DMS 273 (cell line): ENCODE measurements at regions not wholly inside any gene's neighbourhood (a gene's known extent, or its start where the extent isn't known, plus 50 kb on each side); places are given as distances from the start of the nearest gene placed in this dataset.
"Not testable (repeated sequence)": the region's sequence is repeated elsewhere in the genome, so short reads cannot be mapped to it uniquely, and the experiment has no call there.

Source experiments
- DNase-seq: peaks from one replicate; lab custom pipeline; 2025; ENCODE audit not compliant: unreplicated experiment; lab: John Stamatoyannopoulos, UW

- DNase-seq = no peak
Observed at GRCh38 chr2:122670897-122671296, 915.4 kb downstream of the TSN start.

- DNase-seq = no peak
Observed at GRCh38 chr2:122680662-122681061, 925.2 kb downstream of the TSN start.

- no peak for DNase-seq
Observed at GRCh38 chr2:122681626-122682025, 926.2 kb downstream of the TSN start.

DNA sequence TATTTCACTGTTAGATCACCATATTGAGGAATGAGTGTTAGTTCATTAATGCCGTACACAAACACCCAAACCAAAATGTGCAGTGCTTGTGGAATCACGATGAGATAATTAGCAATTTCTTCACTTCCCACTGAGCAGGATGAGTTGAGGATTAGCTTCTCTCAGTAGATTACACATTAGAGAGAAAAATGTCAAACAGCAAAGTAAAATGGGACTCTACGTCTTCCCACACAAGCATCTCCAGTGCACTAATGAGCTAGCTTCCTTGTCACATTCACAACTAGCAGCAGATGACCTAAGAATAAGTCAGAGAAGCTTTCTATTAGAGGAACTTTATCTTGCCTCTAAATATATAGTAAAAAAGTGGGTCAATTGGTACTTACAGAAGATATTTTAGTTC, 926.9 kb downstream of the TSN start:
- DNase-seq = no peak

GRCh38 chr2:122683018-122683417, 927.6 kb downstream of the TSN start:
- DNase-seq = no peak

GRCh38 chr2:122692400-122693083, 937.1 kb downstream of the TSN start:
- no peak for DNase-seq

GRCh38 chr2:122697415-122697814, 942.0 kb downstream of the TSN start:
- DNase-seq = no peak

- no peak for DNase-seq
Observed at GRCh38 chr2:122703676-122704075, 948.2 kb downstream of the TSN start.

GRCh38 chr2:122704109-122704563, 948.7 kb downstream of the TSN start:
- DNase-seq = no peak

- no peak for DNase-seq
Observed at GRCh38 chr2:122705746-122706145, 950.3 kb downstream of the TSN start.

DNA sequence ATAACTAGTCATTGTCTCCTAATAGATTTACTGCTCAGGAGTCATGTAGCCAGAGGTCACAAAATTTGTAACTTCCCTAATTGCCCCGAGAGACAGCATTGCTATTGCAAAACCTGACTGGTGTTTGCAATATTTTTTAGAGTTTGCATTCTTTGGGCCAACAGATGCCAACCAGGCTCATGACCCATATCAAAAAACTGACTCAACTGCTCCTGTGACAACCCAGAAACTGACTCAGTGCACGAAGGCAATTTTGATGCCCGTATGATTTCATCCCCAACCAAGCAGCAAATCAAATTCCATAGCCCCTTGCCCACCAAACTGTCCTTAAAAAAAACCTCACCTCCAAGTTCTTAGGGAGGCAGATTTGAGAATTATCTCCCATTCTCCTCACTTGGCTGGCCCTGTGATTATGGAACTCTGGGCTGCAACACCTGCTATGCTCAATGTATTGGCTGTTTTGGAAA, 951.3 kb downstream of the TSN start:
- no peak for DNase-seq

GRCh38 chr2:122707224-122707824, 951.9 kb downstream of the TSN start:
- DNase-seq = no peak

DNA sequence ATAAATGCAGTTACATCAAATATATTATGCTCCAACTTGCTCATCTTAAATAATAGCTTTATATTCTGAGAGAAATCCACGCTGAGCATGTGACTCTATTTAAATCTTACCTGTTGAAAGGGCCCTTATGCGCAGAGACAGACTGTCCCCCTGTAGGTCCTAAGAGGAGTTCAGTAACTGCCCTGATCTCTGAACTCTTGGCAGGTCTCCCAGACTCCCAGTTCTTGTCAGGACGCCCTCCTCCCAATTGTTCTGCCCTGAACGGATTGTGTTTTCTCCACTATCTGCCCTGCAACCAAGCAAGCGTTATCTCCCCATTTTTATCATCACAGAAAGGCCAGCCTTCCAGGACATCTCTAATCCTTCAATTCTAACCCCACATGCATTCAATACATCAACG, 954.6 kb downstream of the TSN start:
- no peak for DNase-seq

DNA sequence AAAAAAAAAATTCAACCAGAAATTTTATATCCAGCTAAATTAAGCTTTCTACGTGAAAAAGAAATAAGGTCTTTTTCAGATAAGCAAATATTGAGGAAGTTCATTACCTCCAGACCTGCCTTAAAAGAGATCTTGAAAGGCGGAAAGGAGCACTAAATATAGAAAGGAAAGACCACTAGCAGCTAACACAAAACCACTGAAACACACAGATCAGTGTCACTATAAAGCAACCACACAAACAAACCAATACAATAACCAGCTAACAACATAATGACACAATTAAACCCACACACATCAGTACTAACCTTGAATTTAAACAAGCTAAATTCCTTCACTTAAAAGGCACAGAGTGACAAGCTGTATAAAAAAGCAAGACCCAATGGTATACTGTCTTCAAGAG, 958.3 kb downstream of the TSN start:
- no peak for DNase-seq

- not testable (repeated sequence) for DNase-seq
Observed at GRCh38 chr2:122720822-122721221, 965.4 kb downstream of the TSN start.

DNA sequence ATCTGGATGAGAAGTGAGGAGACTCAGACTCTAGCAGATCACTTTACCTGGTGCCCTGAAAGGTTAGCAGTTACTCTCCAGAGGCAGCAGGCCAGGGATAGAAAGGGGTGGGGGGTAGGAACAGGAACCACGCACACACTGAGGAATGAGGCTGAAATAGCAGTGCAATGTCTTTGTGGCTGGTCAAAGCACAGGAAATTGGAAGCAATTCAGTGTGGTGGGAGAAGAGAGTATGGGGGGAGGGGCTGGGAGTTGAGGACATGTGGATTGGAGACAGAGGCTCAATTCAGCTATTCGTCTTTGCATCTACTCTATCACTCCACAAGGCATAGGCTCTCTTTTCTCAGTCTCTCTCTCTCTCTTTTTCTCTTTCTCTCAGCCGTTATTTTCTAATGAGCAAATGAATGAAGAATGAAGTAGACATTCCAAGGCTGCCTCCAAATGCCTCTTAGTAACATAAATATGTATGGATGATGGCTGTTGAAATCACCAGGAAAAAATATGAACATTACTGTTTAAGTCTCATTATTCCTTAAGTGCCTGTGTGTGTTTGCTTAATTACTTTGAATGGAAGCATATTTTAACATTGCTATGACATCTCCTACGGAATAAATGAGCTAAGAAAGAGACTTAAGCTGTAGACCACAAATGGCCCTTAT, 979.4 kb downstream of the TSN start:
- no peak for DNase-seq

DNA sequence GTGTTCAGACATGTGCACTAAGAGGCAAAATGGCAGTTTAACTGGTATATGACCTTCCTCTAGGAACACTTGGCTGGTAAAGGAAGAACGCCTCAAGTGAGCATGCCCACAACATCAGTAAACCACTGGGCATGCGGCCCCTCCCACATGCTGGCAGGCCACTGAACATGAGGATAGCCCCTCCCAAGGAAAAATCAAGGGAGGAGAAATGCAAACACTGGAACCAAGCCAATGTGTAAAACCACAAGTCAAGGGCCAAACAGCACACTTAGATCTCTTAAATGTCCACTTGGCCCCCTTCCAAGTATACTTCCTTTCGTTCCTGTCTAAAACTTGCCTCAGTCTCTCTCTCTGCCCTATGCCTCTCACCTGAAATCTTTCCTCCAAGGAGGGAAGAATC, 980.8 kb downstream of the TSN start:
- DNase-seq = no peak

DNA sequence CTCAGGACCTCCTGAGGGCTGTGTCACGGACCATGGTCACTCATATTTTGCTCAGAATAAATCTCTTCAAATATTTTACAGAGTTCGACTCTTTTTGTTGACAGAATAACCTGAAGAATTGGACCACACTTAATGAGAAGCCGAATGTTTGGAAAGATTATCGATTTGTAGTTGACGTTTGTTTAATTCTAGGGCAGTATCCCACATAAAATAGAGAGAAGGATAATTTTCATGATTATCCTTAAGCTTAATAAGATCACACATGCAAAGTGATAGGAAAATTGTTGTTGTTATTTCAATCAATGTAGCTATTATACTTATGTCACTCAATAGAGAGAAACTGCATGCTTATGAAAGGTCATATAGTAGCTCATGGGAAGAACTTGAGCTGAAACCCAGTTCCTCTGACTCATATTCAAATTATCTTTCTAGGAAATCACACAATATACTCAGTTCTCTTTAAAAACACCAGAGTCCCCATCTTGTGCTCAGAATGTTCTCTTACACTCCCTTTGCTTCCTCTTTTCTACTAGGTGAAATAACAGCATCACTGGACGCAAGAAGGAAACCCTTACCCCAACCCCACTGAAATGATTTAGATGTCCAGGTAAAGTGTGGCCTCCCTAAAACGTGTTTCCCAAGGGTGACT, 982.1 kb downstream of the TSN start:
- no peak for DNase-seq

- DNase-seq = no peak
Observed at GRCh38 chr2:122739732-122740593, 984.5 kb downstream of the TSN start.

GRCh38 chr2:122740594-122740948, 985.1 kb downstream of the TSN start:
- no peak for DNase-seq

- DNase-seq = no peak
Observed at GRCh38 chr2:122741403-122741802, 986.0 kb downstream of the TSN start.
